HG03439 (cell line): ENCODE measurements at regions not wholly inside any gene's neighbourhood (a gene's known extent, or its start where the extent isn't known, plus 50 kb on each side); places are given as distances from the start of the nearest gene placed in this dataset.
"Not testable (repeated sequence)": the region's sequence is repeated elsewhere in the genome, so short reads cannot be mapped to it uniquely, and the experiment has no call there.

Experiments used
- ATAC-seq: cut with Tn5 transposase; IDR thresholded peaks from one replicate; pipeline ENCODE4 v1.9.1; 2021; ENCODE audit warnings: mild to moderate bottlenecking, moderate library complexity; ENCODE audit not compliant: unreplicated experiment

- ATAC-seq = no peak
These were observed 770.2 kb upstream of the FAM174A start for GRCh38 chr5:99765011-99765410.

DNA sequence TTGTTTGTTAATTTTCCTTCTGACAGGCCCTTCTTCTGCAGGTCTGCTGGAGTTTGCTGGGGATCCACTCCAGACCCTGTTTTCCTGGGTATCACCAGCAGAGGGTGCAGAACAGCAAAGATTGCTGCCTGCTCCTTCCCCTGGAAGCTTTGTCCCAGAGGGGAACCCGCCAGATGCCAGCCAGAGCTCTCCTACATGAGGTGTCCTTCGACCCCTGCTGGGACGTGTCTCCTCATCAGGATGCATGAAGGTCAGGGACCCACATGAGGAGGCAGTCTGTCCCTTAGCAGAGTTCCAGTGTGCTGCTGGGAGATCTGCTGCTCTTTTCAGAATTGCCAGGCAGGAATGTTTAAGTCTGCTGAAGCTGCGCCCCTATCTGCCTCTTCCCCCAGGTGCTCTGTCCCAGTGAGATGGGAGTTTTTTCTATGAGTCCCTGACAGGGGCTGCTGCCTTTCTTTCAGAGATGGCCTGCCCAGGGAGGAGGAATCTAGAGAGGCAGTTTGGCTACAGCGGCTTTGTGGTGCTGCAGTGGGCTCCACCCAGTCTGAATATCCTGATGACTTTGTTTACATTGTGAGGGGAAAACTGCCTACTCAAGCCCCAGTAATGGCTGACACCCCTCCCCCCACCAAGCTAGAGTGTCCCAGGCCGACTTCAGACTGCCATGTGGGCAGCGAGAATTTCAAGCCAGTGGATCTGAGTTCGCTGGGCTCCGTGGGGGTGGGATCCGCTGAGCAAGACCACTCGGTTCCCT lies 772.0 kb upstream of the FAM174A start:
- ATAC-seq = no peak

DNA sequence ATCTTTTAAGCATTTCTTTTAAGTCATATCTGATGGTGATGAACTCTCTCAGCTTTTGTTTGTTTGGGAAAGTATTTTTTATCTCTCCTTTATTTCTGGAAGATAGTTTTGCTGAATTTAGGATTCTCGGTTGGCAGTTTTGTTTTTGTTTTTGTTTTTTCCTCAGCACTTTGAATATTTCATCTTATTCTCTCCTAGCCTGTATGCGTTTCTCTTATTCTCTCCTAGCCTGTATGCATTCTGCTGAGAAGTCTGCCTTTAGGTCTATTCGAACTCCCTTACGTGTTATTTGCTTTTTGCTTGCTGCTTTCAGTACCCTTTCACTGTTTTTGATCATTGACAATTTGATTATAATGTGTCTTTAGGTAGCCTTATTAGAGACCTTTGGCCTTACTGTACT lies 787.8 kb upstream of the FAM174A start:
- ATAC-seq = no peak

- not testable (repeated sequence) for ATAC-seq
These were observed 802.0 kb upstream of the FAM174A start for GRCh38 chr5:99733146-99733545.

DNA sequence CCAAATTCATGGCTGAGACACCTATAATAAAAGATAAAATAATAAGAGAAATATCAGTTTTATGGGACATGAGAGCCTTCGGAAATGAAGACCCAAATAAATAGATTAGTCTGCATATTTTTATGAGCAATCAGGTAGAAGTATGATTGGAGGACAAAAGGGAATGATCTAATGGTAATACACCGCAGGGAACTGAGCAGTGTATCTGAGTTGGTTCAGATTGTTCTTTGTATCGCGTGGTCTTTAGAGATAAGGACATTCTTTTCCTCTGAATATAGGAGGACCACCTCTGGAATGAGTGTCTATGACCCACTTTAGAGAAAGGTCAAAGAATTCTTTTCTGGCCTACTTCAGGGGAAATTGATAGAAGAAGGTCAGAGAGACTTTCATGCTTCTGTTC lies 801.8 kb upstream of the CHD1 start:
- not testable (repeated sequence) for ATAC-seq

DNA sequence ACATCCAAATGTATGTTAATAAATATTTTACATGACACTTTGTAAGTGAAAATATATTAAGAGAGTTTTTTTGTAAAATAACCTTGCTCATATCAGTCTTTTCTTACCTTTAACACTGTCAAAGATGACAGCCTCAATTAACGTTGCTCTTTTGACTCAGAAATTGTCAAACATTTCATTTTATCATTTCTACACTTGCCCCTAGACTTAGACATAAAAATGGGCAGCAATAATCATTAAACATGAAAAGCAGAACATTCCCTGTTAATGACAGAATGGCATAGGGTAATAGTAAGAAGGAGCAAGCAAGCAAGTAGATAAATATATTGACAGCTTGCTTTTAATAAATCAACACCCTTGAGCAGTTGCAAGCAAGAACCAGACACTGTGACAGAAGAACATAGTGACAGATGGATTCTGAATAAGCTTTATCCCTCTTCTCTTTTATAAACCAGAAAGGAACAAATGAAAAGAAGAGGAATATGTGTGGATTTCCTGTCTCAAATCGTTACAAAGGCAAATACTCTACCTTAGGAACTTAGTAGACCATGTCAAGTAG lies 796.0 kb upstream of the CHD1 start:
- no peak for ATAC-seq

- ATAC-seq = no peak
These were observed 792.7 kb upstream of the CHD1 start for GRCh38 chr5:99721506-99721905.

GRCh38 chr5:99715921-99716320 lies 787.1 kb upstream of the CHD1 start:
- ATAC-seq = no peak

GRCh38 chr5:99706160-99706559 lies 777.4 kb upstream of the CHD1 start:
- no peak for ATAC-seq

GRCh38 chr5:99702565-99702964 lies 773.8 kb upstream of the CHD1 start:
- ATAC-seq = no peak

GRCh38 chr5:99694884-99695283 lies 766.1 kb upstream of the CHD1 start:
- no peak for ATAC-seq

GRCh38 chr5:99686538-99686937 lies 757.7 kb upstream of the CHD1 start:
- ATAC-seq = no peak

DNA sequence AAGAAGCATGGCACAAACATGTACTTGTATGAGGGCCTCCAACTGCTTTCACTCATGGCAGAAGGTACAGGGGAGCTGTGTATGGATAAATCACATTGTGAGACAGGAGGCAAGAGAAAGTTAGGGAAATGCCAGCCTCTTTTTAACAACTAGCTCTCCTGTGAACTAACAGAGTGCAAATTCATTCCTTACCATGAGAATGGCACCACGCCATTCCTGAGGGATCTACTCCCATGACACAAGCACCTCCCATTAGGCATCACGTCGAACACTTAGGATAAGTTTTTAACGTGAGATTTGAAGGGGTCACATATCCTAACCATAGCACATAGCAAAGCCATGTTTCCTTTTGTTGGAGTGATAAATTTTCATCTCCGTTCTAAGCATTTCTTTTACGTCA lies 747.2 kb upstream of the CHD1 start:
- ATAC-seq = no peak

GRCh38 chr5:99674101-99674500 lies 745.3 kb upstream of the CHD1 start:
- no peak for ATAC-seq

GRCh38 chr5:99664972-99665371 lies 736.2 kb upstream of the CHD1 start:
- ATAC-seq = no peak

DNA sequence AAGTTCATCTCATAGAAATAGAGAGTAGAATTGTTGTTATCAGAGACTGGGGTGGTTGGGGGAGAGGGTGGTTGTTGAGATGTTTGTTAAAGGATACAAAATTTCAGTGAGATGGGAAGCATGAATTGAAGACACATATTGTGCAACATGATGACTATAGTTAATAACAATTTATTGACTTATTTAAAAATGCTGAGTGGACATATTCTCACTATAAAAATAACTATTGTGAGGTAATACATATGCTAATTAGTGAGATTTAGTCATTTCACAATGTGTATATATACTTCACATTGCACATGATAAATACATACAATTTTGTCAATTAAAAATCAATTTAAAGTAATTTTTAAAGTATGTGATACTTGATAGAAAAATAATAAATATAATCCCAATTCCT lies 722.5 kb upstream of the CHD1 start:
- ATAC-seq = no peak

GRCh38 chr5:99646011-99646647 lies 717.3 kb upstream of the CHD1 start:
- no peak for ATAC-seq

DNA sequence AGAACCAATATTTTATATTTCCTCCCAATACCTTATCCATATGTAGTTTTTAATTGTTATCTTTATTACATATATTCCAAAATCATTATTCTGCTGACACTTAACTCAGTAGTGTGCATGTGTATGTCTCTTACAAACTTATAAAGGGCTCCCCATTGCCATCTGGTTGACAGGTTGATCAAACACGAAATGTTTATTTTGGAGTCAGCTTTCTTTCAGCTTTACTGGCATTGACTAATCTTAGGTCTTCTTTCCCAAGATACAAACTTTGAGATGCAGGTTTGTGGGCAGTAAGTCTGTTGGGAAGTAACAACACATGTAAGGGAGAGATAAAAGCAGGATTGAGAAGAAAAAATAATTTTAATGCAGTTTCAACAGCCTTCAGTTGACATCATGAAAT lies 716.0 kb upstream of the CHD1 start:
- no peak for ATAC-seq

DNA sequence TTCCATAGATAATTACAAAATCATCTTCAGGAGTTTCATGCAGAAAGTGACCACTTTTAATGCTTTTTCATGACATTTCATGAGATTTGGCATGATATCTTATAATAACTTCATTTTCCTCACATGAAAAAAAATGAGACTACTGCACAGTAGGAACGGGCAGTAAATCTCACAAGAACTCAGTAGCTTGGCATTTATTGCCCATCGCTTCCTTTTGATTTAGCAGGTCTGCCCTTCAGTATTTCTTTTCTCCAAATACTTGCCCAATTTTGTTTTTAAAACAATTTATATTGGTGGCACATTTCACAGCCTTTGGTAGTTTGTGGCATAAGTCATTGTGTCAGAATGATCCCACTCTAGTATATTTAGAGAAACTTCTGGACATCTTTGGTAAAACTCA lies 711.8 kb upstream of the CHD1 start:
- no peak for ATAC-seq

DNA sequence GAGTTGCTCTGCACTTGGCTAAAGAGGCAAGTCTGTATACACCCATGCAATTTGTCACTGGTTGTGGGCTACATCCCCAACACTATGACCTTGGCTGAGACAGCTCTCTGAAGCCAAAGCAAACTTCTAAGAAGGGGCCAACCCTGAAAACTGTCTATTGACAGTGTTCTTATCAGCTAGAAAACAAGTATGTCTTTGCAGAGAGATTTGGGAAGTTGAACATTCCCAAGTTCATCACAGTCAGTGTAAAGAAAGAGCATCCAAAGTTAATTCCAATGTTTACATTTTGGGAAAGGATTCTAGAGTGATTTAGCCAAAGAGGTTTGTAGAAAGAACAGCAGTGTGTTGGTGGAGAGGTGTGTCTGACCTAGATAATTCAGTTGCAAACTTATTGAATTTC lies 711.1 kb upstream of the CHD1 start:
- no peak for ATAC-seq

- ATAC-seq = no peak
These were observed 707.9 kb upstream of the CHD1 start for GRCh38 chr5:99636663-99637062.
